ENCODE measurements at regions not wholly inside any gene's neighbourhood (a gene's known extent, or its start where the extent isn't known, plus 50 kb on each side); places are given as distances from the start of the nearest gene placed in this dataset.

DNA sequence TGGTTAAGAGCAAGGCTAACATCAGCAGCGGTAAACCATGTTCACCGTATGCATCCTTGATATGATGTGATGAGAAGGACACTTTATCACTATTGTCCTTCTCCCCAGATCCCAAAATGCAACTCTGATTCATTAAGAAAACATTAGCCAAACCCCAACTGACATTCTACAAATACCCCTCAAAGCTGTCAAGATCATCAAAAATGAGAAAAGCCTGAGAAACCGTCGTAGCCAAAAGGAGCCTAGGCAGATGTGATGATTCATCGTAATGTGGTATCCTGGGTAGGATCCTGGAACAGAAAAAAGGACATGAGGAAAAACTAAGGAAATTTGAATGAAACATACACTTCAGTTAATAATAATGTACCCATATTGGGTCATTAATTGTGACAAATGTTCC lies 67.3 kb upstream of the ST6GAL2 start:
- TF ChIP-seq, protein P1, sequence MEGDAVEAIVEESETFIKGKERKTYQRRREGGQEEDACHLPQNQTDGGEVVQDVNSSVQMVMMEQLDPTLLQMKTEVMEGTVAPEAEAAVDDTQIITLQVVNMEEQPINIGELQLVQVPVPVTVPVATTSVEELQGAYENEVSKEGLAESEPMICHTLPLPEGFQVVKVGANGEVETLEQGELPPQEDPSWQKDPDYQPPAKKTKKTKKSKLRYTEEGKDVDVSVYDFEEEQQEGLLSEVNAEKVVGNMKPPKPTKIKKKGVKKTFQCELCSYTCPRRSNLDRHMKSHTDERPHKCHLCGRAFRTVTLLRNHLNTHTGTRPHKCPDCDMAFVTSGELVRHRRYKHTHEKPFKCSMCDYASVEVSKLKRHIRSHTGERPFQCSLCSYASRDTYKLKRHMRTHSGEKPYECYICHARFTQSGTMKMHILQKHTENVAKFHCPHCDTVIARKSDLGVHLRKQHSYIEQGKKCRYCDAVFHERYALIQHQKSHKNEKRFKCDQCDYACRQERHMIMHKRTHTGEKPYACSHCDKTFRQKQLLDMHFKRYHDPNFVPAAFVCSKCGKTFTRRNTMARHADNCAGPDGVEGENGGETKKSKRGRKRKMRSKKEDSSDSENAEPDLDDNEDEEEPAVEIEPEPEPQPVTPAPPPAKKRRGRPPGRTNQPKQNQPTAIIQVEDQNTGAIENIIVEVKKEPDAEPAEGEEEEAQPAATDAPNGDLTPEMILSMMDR (IDR thresholded peaks at IDR 0.05): no peak
- no peak for ATAC-seq
- H3K27me3 ChIP-seq (ENCODE audit: insufficient read depth in 3 of 3, low read length in 2 of 3): no peaks in the 10 kb centered on the region
- intact Hi-C loops (cut with DNase I): no loop called here
- no peaks in the 10 kb centered on the region for H3K9me3 ChIP-seq
- WGBS, 3 donors: 91 to 92% (median 92%) methylated on average over 5 of the region's 5 CpGs
- no peaks in the 10 kb centered on the region for H3K36me3 ChIP-seq (ENCODE audit: insufficient read depth in 1 of 2, low read depth in 1 of 2)
- no peaks in the 10 kb centered on the region for H3K4me1 ChIP-seq
- no peak overlapping the region for H3K27ac ChIP-seq
- no peak for DNase-seq
- no peak overlapping the region for H3K4me3 ChIP-seq

- TF ChIP-seq, protein P1 (IDR thresholded peaks at IDR 0.05): no peak
- Histone ChIP-seq H3K9me3 (no peaks in the 10 kb centered on the region), H3K4me1 (no peaks in the 10 kb centered on the region), H3K36me3 (ENCODE audit: insufficient read depth in 1 of 2, low read depth in 1 of 2) (no peaks in the 10 kb centered on the region), H3K4me3 (no peak overlapping the region), H3K27me3 (ENCODE audit: insufficient read depth in 3 of 3, low read length in 2 of 3) (no peaks in the 10 kb centered on the region), H3K27ac (no peak overlapping the region)
- intact Hi-C loops (cut with DNase I): no loop called here
- DNase-seq (no peak), ATAC-seq (no peak)
- 40 to 47% (median 42%) methylated on average over 5 of the region's 5 CpGs for WGBS, 3 donors
These were observed 67.8 kb upstream of the ST6GAL2 start for GRCh38 chr2:106953779-106954178.

DNA sequence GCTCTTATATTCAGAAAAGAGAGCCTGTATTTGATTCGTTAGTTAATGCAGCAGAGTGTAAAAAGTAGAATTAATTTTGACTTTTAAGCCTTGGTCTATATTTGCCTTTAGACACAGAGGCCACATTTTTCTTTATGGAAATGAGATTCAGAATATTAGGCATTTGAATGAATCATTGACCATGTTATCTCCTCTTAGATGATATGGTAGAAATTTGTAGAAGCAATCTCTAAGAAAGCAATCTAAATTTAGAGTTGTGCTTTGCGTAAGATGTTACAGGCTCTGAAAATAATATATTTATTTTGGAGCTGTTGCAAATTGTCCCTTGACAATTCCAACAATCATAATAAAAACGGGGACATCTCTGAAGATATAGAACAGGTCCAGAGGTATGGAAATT lies 68.3 kb upstream of the ST6GAL2 start:
- no peaks in the 10 kb centered on the region for H3K4me1 ChIP-seq
- 71 to 76% (median 74%) methylated on average over 3 of the region's 3 CpGs for WGBS, 3 donors

DNA sequence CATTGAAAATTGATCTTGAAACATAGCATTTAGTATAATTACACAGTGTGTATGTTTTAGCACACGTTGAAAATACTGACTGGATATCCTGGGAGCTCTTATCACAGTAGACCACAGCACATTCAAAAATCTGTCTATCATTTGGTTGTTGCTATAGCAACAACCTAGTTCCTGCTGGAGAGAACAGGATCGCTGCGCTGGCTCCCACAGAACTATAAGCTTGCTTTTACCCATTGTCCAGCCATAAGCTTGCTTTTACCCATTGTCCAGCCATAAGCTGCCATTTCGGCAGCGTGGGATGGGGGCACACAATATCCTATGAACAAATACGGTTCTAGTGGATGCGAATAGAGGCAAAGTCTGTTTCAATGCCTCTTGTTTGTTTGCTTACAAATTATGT lies 70.4 kb upstream of the ST6GAL2 start:
- DNase-seq: no peak
- intact Hi-C loops (cut with DNase I): no loop called here
- H3K27ac ChIP-seq: no peak overlapping the region

More for the DNA sequence above, 68.3 kb upstream of the ST6GAL2 start:
- intact Hi-C loops (cut with DNase I): no loop called here
- Histone ChIP-seq H3K27ac (no peak overlapping the region), H3K36me3 (ENCODE audit: insufficient read depth in 1 of 2, low read depth in 1 of 2) (no peaks in the 10 kb centered on the region), H3K9me3 (no peaks in the 10 kb centered on the region), H3K4me3 (no peak overlapping the region), H3K27me3 (ENCODE audit: insufficient read depth in 3 of 3, low read length in 2 of 3) (no peaks in the 10 kb centered on the region)
- ATAC-seq (no peak), DNase-seq (no peak)
- TF ChIP-seq, protein P1 (IDR thresholded peaks at IDR 0.05): no peak

GRCh38 chr2:106956879-106957278 lies 70.9 kb upstream of the ST6GAL2 start:
- no peaks in the 10 kb centered on the region for H3K36me3 ChIP-seq (ENCODE audit: insufficient read depth in 1 of 2, low read depth in 1 of 2)
- ATAC-seq: no peak
- H3K4me1 ChIP-seq: no peaks in the 10 kb centered on the region
- WGBS, 3 donors: 32 to 37% (median 34%) methylated on average over 3 of the region's 3 CpGs
- H3K9me3 ChIP-seq: no peaks in the 10 kb centered on the region
- intact Hi-C loops (cut with DNase I): no loop called here
- H3K27me3 ChIP-seq (ENCODE audit: insufficient read depth in 3 of 3, low read length in 2 of 3): no peaks in the 10 kb centered on the region
- H3K27ac ChIP-seq: no peak overlapping the region
- H3K4me3 ChIP-seq: no peak overlapping the region
- DNase-seq: no peak
- TF ChIP-seq, protein P1 (IDR thresholded peaks at IDR 0.05): no peak

More for the DNA sequence above, 70.4 kb upstream of the ST6GAL2 start:
- WGBS, 3 donors: 80 to 88% (median 85%) methylated on average over 7 of the region's 7 CpGs
- TF ChIP-seq, protein P1 (IDR thresholded peaks at IDR 0.05): no peak
- no peaks in the 10 kb centered on the region for H3K9me3 ChIP-seq
- H3K36me3 ChIP-seq (ENCODE audit: insufficient read depth in 1 of 2, low read depth in 1 of 2): no peaks in the 10 kb centered on the region
- ATAC-seq: no peak
- H3K4me1 ChIP-seq: no peaks in the 10 kb centered on the region
- no peaks in the 10 kb centered on the region for H3K27me3 ChIP-seq (ENCODE audit: insufficient read depth in 3 of 3, low read length in 2 of 3)
- no peak overlapping the region for H3K4me3 ChIP-seq

All from psoas muscle (tissue), 7 donors.